Smooth muscle cell (in vitro differentiated cells): ENCODE measurements at regions not wholly inside any gene's neighbourhood (a gene's known extent, or its start where the extent isn't known, plus 50 kb on each side); places are given as distances from the start of the nearest gene placed in this dataset.

ENCODE experiments used
- DNase-seq: peaks from one replicate; lab custom pipeline; 2025; ENCODE audit not compliant: unreplicated experiment; lab: John Stamatoyannopoulos, UW
- H2AFZ ChIP-seq: fragments of 200-600 bp; sonication (generic); 2 replicates; pipeline ENCODE4 v1.6.0; 2016; ENCODE audit warnings: antibody characterized with exemption, low read depth, mild to moderate bottlenecking
- H3F3A ChIP-seq: fragments of 200-600 bp; sonication (generic); 2 replicates; pipeline ENCODE4 v1.6.0; 2017; ENCODE audit warnings: antibody characterized with exemption, low read depth
- H3K27ac ChIP-seq: fragments of 200-600 bp; sonication (generic); 2 replicates; pipeline ENCODE4 v1.5.1; 2016; ENCODE audit warnings: low read depth, mild to moderate bottlenecking
- H3K27me3 ChIP-seq: fragments of 200-600 bp; sonication (generic); 2 replicates; pipeline ENCODE4 v1.6.1; 2016; ENCODE audit warnings: low read depth, mild to moderate bottlenecking
- H3K36me3 ChIP-seq: fragments of 200-600 bp; sonication (generic); 2 replicates; pipeline ENCODE4 v1.5.1; 2016; ENCODE audit warnings: low read depth
- H3K4me1 ChIP-seq: fragments of 200-600 bp; sonication (generic); 2 replicates; pipeline ENCODE4 v1.5.1; 2016; ENCODE audit warnings: low read depth
- H3K4me2 ChIP-seq: fragments of 200-600 bp; sonication (generic); 2 replicates; pipeline ENCODE4 v1.6.0; 2016; ENCODE audit warnings: mild to moderate bottlenecking
- H3K4me3 ChIP-seq: fragments of 200-600 bp; sonication (generic); 2 replicates; pipeline ENCODE4 v1.5.1; 2016; ENCODE audit warnings: mild to moderate bottlenecking
- H3K79me2 ChIP-seq: fragments of 200-600 bp; sonication (generic); 2 replicates; pipeline ENCODE4 v1.6.0; 2016; ENCODE audit warnings: low read depth, mild to moderate bottlenecking
- H3K9ac ChIP-seq: fragments of 200-600 bp; sonication (generic); 2 replicates; pipeline ENCODE4 v1.6.0; 2016; ENCODE audit warnings: low read depth
- H3K9me3 ChIP-seq: fragments of 200-600 bp; sonication (generic); replicated peaks from 2 replicates; pipeline ENCODE4 v1.5.1; 2016; ENCODE audit warnings: low read depth
- H4K20me1 ChIP-seq: fragments of 200-600 bp; sonication (generic); 2 replicates; pipeline ENCODE4 v1.6.0; 2016; ENCODE audit warnings: low read depth
- WGBS: methylation state at CpG from one replicate; pipeline ENCODE4 v1.1.7; 2016; ENCODE audit warnings: low lambda C conversion rate; 5-methylcytosine and 5-hydroxymethylcytosine counted together
- TF ChIP-seq, protein P1 (sequence below): fragments of 200-600 bp; sonication (generic); IDR thresholded peaks from 2 replicates; pipeline ENCODE4 v1.5.1; 2017; ENCODE audit warnings: borderline replicate concordance, mild to moderate bottlenecking, antibody characterized with exemption; ENCODE audit not compliant: insufficient read depth, poor library complexity, severe bottlenecking

DNA sequence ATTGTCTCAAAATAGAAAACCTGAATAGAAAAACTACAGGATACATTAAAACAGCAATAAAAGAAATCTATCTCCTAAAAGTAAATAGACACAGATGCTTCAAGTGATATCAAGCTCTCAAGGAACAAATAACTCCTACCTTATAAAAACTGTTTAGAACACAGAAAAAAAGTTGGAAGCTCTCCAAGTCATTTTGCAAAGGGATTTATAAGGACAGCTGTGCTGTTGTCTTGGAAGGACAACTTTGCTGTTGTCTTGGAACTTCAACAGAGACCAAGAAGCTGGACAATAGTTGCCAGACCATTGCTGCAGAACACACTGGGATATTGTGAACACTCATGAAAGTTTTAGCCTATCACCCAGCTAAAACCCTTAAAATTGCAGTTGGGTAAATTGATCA, 780.7 kb downstream of the FLRT2 start:
- Histone ChIP-seq H3F3A (no peaks in the 10 kb centered on the region), H3K9ac (no peak overlapping the region), H3K4me3 (no peak overlapping the region), H3K27ac (no peak overlapping the region), H3K79me2 (no peaks in the 10 kb centered on the region), H2AFZ (no peak overlapping the region), H4K20me1 (no peaks in the 10 kb centered on the region), H3K36me3 (no peaks in the 10 kb centered on the region), H3K27me3 (no peaks in the 10 kb centered on the region), H3K4me2 (no peak overlapping the region), H3K4me1 (no peaks in the 10 kb centered on the region), H3K9me3 (no peaks in the 10 kb centered on the region)
- DNase-seq: no peak
- TF ChIP-seq, protein P1, sequence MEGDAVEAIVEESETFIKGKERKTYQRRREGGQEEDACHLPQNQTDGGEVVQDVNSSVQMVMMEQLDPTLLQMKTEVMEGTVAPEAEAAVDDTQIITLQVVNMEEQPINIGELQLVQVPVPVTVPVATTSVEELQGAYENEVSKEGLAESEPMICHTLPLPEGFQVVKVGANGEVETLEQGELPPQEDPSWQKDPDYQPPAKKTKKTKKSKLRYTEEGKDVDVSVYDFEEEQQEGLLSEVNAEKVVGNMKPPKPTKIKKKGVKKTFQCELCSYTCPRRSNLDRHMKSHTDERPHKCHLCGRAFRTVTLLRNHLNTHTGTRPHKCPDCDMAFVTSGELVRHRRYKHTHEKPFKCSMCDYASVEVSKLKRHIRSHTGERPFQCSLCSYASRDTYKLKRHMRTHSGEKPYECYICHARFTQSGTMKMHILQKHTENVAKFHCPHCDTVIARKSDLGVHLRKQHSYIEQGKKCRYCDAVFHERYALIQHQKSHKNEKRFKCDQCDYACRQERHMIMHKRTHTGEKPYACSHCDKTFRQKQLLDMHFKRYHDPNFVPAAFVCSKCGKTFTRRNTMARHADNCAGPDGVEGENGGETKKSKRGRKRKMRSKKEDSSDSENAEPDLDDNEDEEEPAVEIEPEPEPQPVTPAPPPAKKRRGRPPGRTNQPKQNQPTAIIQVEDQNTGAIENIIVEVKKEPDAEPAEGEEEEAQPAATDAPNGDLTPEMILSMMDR: no peak

DNA sequence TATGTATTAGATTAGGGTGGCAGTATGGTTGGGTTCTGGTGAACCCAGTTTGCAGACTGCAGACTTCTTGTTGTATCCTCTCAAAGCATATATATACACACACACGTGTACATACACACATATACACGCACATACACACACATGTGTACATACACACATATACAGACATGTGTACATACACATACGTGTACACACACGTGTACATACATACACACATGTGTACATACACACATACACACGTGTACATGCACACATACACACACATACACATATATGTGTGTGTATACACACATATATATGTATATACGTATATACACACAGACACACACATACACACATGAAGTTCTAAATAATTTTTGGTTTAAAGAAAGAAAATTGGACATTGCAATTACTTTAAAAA, 780.2 kb downstream of the FLRT2 start:
- no peak overlapping the region for H3K27ac ChIP-seq
- H3F3A ChIP-seq: no peaks in the 10 kb centered on the region
- no peak overlapping the region for H3K4me3 ChIP-seq
- TF ChIP-seq, protein P1: no peak
- no peak overlapping the region for H3K4me2 ChIP-seq
- no peaks in the 10 kb centered on the region for H3K27me3 ChIP-seq
- 95% methylated on average over 6 of the region's 6 CpGs for WGBS
- H3K4me1 ChIP-seq: no peaks in the 10 kb centered on the region
- no peaks in the 10 kb centered on the region for H4K20me1 ChIP-seq
- DNase-seq: no peak
- no peaks in the 10 kb centered on the region for H3K36me3 ChIP-seq
- H3K79me2 ChIP-seq: no peaks in the 10 kb centered on the region
- no peak overlapping the region for H2AFZ ChIP-seq
- no peaks in the 10 kb centered on the region for H3K9me3 ChIP-seq
- no peak overlapping the region for H3K9ac ChIP-seq

- Histone ChIP-seq H3K36me3 (no peaks in the 10 kb centered on the region), H3K4me2 (no peak overlapping the region), H2AFZ (no peak overlapping the region), H3K4me3 (no peak overlapping the region), H3K27me3 (no peaks in the 10 kb centered on the region), H3K4me1 (no peaks in the 10 kb centered on the region), H3F3A (no peaks in the 10 kb centered on the region), H3K9ac (no peak overlapping the region), H3K9me3 (no peaks in the 10 kb centered on the region), H3K79me2 (no peaks in the 10 kb centered on the region), H3K27ac (no peak overlapping the region), H4K20me1 (no peaks in the 10 kb centered on the region)
- WGBS: 84% methylated on average over 2 of the region's 2 CpGs
- no peak for DNase-seq
- TF ChIP-seq, protein P1: no peak
Observed at GRCh38 chr14:86305058-86305457, 775.1 kb downstream of the FLRT2 start.

DNA sequence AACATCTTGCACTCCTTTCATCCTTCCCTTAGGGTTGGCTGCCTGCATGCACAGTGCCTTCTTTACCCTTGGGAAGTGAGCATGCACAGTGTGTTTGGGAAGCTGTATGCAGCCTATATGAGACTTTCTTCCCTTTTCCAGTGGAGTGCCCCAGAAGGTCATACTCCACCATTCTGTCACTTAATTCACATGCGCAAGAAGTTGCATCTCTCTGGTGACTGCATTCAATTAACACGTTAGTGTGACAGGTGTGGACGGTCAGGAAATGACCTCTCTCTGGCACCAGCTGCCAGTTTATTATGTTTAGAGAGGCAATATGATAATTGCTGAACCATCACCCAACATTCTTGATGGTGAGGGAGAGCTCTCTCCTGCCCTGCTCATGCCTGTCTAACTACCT, 770.0 kb downstream of the FLRT2 start:
- H3K9me3 ChIP-seq: no peaks in the 10 kb centered on the region
- no peak overlapping the region for H3K4me2 ChIP-seq
- H4K20me1 ChIP-seq: no peaks in the 10 kb centered on the region
- H3K79me2 ChIP-seq: no peaks in the 10 kb centered on the region
- H2AFZ ChIP-seq: no peak overlapping the region
- DNase-seq: no peak
- TF ChIP-seq, protein P1: no peak
- no peak overlapping the region for H3K4me3 ChIP-seq
- H3K27me3 ChIP-seq: no peaks in the 10 kb centered on the region
- 85% methylated on average over 3 of the region's 3 CpGs for WGBS
- no peaks in the 10 kb centered on the region for H3K36me3 ChIP-seq
- H3K4me1 ChIP-seq: no peaks in the 10 kb centered on the region
- H3F3A ChIP-seq: no peaks in the 10 kb centered on the region
- no peak overlapping the region for H3K27ac ChIP-seq
- no peak overlapping the region for H3K9ac ChIP-seq
